GM12878 (cell line): ENCODE measurements at regions not wholly inside any gene's neighbourhood (a gene's known extent, or its start where the extent isn't known, plus 50 kb on each side); places are given as distances from the start of the nearest gene placed in this dataset.

Source experiments
- ATAC-seq: fragments of 200-7000 bp; cut with Tn5 transposase; 3 replicates; pipeline ENCODE4 v1.9.1; 2020; ENCODE audit warnings: mild to moderate bottlenecking, moderate library complexity
- BruUV-seq: library from RNA; stranded (reverse); fragments of 400-500 nt; replicated peaks from 2 replicates; lab custom pipeline; 2021; lab: Mats Ljungman, UMichigan
- CTCF ChIA-PET: fragments of 300-600 bp; sonication (Branson Sonifier 250); formaldehyde crosslinking; extraction: SDS; loops from one replicate; lab custom pipeline; 2021; ENCODE audit warnings: inconsistent platforms; lab: Yijun Ruan, JAX
- POLR2A ChIA-PET: fragments of 350-600 bp; formaldehyde crosslinking; extraction: SDS; loops from one replicate; lab custom pipeline; 2021; ENCODE audit warnings: inconsistent platforms; lab: Charles Lee
- RAD21 ChIA-PET: fragments of 300-600 bp; sonication (Branson Sonifier 250); formaldehyde crosslinking; loops from one replicate; lab custom pipeline; 2023; ENCODE audit warnings: antibody characterized with exemption; ENCODE audit not compliant: unreplicated experiment; lab: Charles Lee
- SMC1A ChIA-PET: fragments of 300-600 bp; sonication (Branson Sonifier 250); formaldehyde crosslinking; loops from one replicate; lab custom pipeline; 2023; ENCODE audit not compliant: unreplicated experiment, uncharacterized antibody; lab: Charles Lee
- DNase-seq: peaks from one replicate; pipeline ENCODE4 v3.0.0-alpha.2; 2011; ENCODE audit warnings: low read depth, low spot score
- FAIRE-seq: peaks from 3 replicates; lab custom pipeline; 2011; peaks lifted over from hg19 to GRCh38; lab: Jason Lieb, UNC
- H2AFZ ChIP-seq: 2 replicates; pipeline ENCODE4 v1.6.0; 2011; ENCODE audit warnings: low read depth, low read length, control low read depth; ENCODE audit not compliant: control insufficient read depth
- H3K27ac ChIP-seq: 2 replicates; pipeline ENCODE4 v1.5.1; 2011; ENCODE audit warnings: control low read depth; ENCODE audit not compliant: control insufficient read depth, insufficient read depth
- H3K27me3 ChIP-seq, 2 experiments: replicated peaks in 1 of 2; 2 replicates each; pipeline versions ENCODE4 v1.6.0 to v1.6.1; 2011; ENCODE audit warnings: low read length in 1 of 2; ENCODE audit not compliant: control insufficient read depth in 2 of 2, insufficient read depth in 2 of 2
- H3K36me3 ChIP-seq, 2 experiments: 2 replicates each; pipeline ENCODE4 v1.5.1; 2011; ENCODE audit warnings: low read length in 1 of 2; ENCODE audit not compliant: control insufficient read depth in 2 of 2, insufficient read depth in 2 of 2
- H3K4me1 ChIP-seq: 2 replicates; pipeline ENCODE4 v1.6.1; 2011; ENCODE audit warnings: mild to moderate bottlenecking, low read length, moderate library complexity, mixed read lengths; ENCODE audit not compliant: control insufficient read depth, insufficient read depth
- H3K4me2 ChIP-seq: 2 replicates; pipeline ENCODE4 v1.6.0; 2011; ENCODE audit warnings: control low read depth; ENCODE audit not compliant: control insufficient read depth, insufficient read depth
- H3K4me3 ChIP-seq: fragments of 200-600 bp; sonication (generic); 2 replicates; pipeline ENCODE4 v1.5.1; 2016
- H3K79me2 ChIP-seq: 2 replicates; pipeline ENCODE4 v1.6.0; 2011; ENCODE audit warnings: low read length; ENCODE audit not compliant: control insufficient read depth, insufficient read depth
- H3K9ac ChIP-seq: 2 replicates; pipeline ENCODE4 v1.8.0; 2011; ENCODE audit warnings: low read length, control low read depth, mixed read lengths; ENCODE audit not compliant: control insufficient read depth, insufficient read depth
- H3K9me3 ChIP-seq: replicated peaks from 3 replicates; pipeline ENCODE4 v1.5.1; 2011; ENCODE audit warnings: mild to moderate bottlenecking, low read length; ENCODE audit not compliant: control insufficient read depth, insufficient read depth
- H4K20me1 ChIP-seq: 2 replicates; pipeline ENCODE4 v1.6.0; 2011; ENCODE audit not compliant: control insufficient read depth, insufficient read depth
- LARP7 ChIP-seq: fragments of 450-650 bp; IDR thresholded peaks from 2 replicates; pipeline ENCODE4 v1.6.1; 2017; ENCODE audit warnings: mild to moderate bottlenecking
- NFYB ChIP-seq: IDR thresholded peaks from 2 replicates; pipeline ENCODE4 v1.6.1; 2011; ENCODE audit warnings: low read depth, mild to moderate bottlenecking, low read length, improper control_type of control experiment, moderate library complexity; ENCODE audit not compliant: insufficient read depth
- SMAD1 ChIP-seq: fragments of 450-650 bp; IDR thresholded peaks from 2 replicates; pipeline ENCODE4 v1.6.1; 2018; ENCODE audit warnings: mild to moderate bottlenecking, low read depth; ENCODE audit not compliant: partially characterized antibody
- YBX1 ChIP-seq: fragments of 450-650 bp; IDR thresholded peaks from 2 replicates; pipeline ENCODE4 v1.6.1; 2016; ENCODE audit warnings: antibody characterized with exemption
- in situ Hi-C: fragments of 300-500 bp; cut with MboI; formaldehyde crosslinking; loops from 9 replicates; pipeline ENCODE4 v1.14.3; 2018; ENCODE audit warnings: mixed read lengths
- intact Hi-C: fragments of 100-400 bp; cut with micrococcal nuclease; formaldehyde crosslinking; loops from one replicate; pipeline ENCODE4 v1.14.2; 2022; ENCODE audit not compliant: unreplicated experiment
- TF ChIP-seq, protein P1 (sequence below): IDR thresholded peaks from 2 replicates; pipeline ENCODE4 v1.6.1; 2011; ENCODE audit warnings: borderline replicate concordance, low read depth, mild to moderate bottlenecking, moderate library complexity, low read length; ENCODE audit not compliant: insufficient read depth, poor library complexity, severe bottlenecking
- TF ChIP-seq, protein P2 (sequence below): fragments of 450-650 bp; formaldehyde crosslinking; IDR thresholded peaks from 2 replicates; pipeline ENCODE4 v1.5.0; 2022; ENCODE audit warnings: mild to moderate bottlenecking, missing genetic modification characterization
- TF ChIP-seq, protein P3 (sequence below): IDR thresholded peaks from 2 replicates; pipeline ENCODE4 v1.6.1; 2011; ENCODE audit warnings: low read depth, mild to moderate bottlenecking, low read length, moderate library complexity, borderline replicate concordance; ENCODE audit errors: extremely low read depth
- TF ChIP-seq, protein P4 (sequence below): fragments of 450-650 bp; IDR thresholded peaks from 2 replicates; pipeline ENCODE4 v1.6.1; 2018; ENCODE audit warnings: borderline replicate concordance, mild to moderate bottlenecking; ENCODE audit not compliant: partially characterized antibody
- TF ChIP-seq, protein P5 (sequence below): fragments of 450-650 bp; formaldehyde crosslinking; IDR thresholded peaks from 2 replicates; pipeline ENCODE4 v1.4.0; 2020; ENCODE audit warnings: mild to moderate bottlenecking, moderate library complexity

DNA sequence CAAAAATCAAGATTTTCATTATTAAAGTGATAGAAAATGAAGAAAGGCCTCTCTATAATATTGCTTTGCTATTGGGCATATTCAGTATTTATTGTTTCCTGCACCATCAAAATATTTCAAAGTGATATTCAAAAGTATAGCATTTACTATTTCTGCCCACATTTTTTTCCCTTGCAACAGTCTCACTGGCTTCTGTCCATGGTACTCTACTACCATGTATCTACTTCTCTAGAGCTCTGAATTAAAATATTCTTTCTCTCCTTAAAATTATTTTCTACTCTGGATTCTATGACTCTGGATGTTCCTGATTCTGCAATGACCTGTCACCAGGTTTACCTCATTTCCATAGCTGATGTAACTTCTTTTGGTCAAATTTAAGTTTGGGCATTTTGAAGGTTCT is 1508.3 kb upstream of the PRR20A start:
- no peak for DNase-seq
- Histone ChIP-seq H3K4me2 (no peak overlapping the region), H3K79me2 (no peaks in the 10 kb centered on the region), H3K27me3 (no peaks in the 10 kb centered on the region), H3K27ac (no peak overlapping the region), H3K9ac (no peak overlapping the region)
- in situ Hi-C loops: no loop called here
- POLR2A ChIA-PET: interaction anchor here (0.7 kb wide), 1 partner anchor 154 kb away, joined by 3 read pairs; no protein-coding TSS in a partner anchor
- SMC1A ChIA-PET: no interaction called here
- TF ChIP-seq, protein P1, sequence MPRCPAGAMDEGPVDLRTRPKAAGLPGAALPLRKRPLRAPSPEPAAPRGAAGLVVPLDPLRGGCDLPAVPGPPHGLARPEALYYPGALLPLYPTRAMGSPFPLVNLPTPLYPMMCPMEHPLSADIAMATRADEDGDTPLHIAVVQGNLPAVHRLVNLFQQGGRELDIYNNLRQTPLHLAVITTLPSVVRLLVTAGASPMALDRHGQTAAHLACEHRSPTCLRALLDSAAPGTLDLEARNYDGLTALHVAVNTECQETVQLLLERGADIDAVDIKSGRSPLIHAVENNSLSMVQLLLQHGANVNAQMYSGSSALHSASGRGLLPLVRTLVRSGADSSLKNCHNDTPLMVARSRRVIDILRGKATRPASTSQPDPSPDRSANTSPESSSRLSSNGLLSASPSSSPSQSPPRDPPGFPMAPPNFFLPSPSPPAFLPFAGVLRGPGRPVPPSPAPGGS: no peak
- TF ChIP-seq, protein P2, sequence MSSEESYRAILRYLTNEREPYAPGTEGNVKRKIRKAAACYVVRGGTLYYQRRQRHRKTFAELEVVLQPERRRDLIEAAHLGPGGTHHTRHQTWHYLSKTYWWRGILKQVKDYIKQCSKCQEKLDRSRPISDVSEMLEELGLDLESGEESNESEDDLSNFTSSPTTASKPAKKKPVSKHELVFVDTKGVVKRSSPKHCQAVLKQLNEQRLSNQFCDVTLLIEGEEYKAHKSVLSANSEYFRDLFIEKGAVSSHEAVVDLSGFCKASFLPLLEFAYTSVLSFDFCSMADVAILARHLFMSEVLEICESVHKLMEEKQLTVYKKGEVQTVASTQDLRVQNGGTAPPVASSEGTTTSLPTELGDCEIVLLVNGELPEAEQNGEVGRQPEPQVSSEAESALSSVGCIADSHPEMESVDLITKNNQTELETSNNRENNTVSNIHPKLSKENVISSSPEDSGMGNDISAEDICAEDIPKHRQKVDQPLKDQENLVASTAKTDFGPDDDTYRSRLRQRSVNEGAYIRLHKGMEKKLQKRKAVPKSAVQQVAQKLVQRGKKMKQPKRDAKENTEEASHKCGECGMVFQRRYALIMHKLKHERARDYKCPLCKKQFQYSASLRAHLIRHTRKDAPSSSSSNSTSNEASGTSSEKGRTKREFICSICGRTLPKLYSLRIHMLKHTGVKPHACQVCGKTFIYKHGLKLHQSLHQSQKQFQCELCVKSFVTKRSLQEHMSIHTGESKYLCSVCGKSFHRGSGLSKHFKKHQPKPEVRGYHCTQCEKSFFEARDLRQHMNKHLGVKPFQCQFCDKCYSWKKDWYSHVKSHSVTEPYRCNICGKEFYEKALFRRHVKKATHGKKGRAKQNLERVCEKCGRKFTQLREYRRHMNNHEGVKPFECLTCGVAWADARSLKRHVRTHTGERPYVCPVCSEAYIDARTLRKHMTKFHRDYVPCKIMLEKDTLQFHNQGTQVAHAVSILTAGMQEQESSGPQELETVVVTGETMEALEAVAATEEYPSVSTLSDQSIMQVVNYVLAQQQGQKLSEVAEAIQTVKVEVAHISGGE (CRISPR knock-in tag): no peak
- TF ChIP-seq, protein P3, sequence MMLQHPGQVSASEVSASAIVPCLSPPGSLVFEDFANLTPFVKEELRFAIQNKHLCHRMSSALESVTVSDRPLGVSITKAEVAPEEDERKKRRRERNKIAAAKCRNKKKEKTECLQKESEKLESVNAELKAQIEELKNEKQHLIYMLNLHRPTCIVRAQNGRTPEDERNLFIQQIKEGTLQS: no peak
- TF ChIP-seq, protein P4, sequence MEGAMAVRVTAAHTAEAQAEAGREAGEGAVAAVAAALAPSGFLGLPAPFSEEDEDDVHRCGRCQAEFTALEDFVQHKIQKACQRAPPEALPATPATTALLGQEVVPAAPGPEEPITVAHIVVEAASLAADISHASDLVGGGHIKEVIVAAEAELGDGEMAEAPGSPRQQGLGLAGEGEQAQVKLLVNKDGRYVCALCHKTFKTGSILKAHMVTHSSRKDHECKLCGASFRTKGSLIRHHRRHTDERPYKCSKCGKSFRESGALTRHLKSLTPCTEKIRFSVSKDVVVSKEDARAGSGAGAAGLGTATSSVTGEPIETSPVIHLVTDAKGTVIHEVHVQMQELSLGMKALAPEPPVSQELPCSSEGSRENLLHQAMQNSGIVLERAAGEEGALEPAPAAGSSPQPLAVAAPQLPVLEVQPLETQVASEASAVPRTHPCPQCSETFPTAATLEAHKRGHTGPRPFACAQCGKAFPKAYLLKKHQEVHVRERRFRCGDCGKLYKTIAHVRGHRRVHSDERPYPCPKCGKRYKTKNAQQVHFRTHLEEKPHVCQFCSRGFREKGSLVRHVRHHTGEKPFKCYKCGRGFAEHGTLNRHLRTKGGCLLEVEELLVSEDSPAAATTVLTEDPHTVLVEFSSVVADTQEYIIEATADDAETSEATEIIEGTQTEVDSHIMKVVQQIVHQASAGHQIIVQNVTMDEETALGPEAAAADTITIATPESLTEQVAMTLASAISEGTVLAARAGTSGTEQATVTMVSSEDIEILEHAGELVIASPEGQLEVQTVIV: no peak
- TF ChIP-seq NFYB (no peak), LARP7 (no peak), SMAD1 (no peak), YBX1 (no peak)
- TF ChIP-seq, protein P5, sequence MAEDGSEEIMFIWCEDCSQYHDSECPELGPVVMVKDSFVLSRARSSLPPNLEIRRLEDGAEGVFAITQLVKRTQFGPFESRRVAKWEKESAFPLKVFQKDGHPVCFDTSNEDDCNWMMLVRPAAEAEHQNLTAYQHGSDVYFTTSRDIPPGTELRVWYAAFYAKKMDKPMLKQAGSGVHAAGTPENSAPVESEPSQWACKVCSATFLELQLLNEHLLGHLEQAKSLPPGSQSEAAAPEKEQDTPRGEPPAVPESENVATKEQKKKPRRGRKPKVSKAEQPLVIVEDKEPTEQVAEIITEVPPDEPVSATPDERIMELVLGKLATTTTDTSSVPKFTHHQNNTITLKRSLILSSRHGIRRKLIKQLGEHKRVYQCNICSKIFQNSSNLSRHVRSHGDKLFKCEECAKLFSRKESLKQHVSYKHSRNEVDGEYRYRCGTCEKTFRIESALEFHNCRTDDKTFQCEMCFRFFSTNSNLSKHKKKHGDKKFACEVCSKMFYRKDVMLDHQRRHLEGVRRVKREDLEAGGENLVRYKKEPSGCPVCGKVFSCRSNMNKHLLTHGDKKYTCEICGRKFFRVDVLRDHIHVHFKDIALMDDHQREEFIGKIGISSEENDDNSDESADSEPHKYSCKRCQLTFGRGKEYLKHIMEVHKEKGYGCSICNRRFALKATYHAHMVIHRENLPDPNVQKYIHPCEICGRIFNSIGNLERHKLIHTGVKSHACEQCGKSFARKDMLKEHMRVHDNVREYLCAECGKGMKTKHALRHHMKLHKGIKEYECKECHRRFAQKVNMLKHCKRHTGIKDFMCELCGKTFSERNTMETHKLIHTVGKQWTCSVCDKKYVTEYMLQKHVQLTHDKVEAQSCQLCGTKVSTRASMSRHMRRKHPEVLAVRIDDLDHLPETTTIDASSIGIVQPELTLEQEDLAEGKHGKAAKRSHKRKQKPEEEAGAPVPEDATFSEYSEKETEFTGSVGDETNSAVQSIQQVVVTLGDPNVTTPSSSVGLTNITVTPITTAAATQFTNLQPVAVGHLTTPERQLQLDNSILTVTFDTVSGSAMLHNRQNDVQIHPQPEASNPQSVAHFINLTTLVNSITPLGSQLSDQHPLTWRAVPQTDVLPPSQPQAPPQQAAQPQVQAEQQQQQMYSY: no peak
- TF ChIP-seq, all 136 proteins: peak for 0
- no peaks in the 10 kb centered on the region for H3K9me3 ChIP-seq
- intact Hi-C loops: no loop called here
- ATAC-seq: no peak
- ChIA-PET RAD21 (no interaction called here), CTCF (no interaction called here)
- FAIRE-seq: no peak
- no peaks in the 10 kb centered on the region for H3K36me3 ChIP-seq
- no peak overlapping the region for H2AFZ ChIP-seq
- H4K20me1 ChIP-seq: no peaks in the 10 kb centered on the region
- H3K4me1 ChIP-seq: no peaks in the 10 kb centered on the region
- H3K4me3 ChIP-seq: no peak overlapping the region
- no TSS peak for BruUV-seq
